ENCODE measurements at regions not wholly inside any gene's neighbourhood (a gene's known extent, or its start where the extent isn't known, plus 50 kb on each side); places are given as distances from the start of the nearest gene placed in this dataset.
"Not testable (repeated sequence)": the region's sequence is repeated elsewhere in the genome, so short reads cannot be mapped to it uniquely, and the experiment has no call there.

DNA sequence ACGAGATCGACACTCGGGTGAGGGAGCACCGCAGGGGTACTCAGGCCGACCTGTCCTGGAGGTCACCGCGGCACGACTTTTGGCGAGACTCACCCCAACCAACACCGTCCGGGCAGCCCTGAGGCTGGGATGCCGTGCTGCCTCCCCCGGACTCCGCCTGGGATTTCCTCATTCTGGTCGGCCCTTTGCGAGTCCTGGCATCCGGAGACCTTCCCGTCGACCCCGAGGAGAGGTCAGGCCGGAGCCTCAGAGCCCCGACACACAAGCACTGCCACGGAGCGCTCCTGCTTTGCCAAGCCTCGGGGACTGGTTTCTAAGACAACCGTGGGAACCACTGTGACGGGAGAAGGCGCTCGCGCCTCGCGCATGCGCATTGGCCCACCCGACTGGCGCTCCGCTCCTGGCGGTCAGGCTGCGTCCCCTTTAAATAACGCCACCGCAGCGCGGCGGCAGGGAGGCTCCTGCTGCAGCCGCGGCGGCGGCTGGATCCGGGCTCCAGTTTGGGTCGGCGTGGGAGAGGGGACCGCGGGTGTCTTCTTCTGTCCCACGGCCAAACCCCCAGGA is 166.4 kb upstream of the ZNF337 start:
- DNase-seq: peak; percentile 71

DNA sequence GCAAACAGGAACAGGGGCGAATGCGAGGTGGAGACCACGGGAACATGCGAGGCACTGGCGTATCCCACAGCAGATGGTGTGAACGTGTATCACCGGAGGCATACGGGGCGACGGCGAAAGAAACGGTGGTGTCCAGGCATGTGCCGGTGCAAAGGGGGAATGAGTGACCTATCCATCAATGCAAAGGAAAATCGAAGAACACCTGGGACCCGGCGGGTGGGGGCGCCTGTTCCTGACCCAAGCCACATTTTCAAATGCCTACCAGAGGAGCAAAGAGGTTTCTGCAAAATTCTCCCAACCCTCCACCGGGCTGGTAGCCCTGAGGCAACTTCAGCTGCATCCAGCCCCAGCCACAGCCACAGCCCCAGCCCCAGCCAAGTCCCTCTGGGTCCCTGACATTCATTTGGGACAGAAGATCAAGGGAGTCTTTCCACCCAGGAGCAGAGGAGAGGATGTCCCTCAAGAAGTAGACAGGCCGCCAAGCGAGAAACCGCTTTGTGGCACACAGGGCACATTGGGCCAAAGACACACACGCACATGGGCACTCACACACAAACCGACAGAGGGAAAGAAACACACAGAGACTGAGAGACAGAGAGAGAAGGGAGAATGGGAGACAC is 164.0 kb upstream of the ZNF337 start:
- no peak for DNase-seq

DNA sequence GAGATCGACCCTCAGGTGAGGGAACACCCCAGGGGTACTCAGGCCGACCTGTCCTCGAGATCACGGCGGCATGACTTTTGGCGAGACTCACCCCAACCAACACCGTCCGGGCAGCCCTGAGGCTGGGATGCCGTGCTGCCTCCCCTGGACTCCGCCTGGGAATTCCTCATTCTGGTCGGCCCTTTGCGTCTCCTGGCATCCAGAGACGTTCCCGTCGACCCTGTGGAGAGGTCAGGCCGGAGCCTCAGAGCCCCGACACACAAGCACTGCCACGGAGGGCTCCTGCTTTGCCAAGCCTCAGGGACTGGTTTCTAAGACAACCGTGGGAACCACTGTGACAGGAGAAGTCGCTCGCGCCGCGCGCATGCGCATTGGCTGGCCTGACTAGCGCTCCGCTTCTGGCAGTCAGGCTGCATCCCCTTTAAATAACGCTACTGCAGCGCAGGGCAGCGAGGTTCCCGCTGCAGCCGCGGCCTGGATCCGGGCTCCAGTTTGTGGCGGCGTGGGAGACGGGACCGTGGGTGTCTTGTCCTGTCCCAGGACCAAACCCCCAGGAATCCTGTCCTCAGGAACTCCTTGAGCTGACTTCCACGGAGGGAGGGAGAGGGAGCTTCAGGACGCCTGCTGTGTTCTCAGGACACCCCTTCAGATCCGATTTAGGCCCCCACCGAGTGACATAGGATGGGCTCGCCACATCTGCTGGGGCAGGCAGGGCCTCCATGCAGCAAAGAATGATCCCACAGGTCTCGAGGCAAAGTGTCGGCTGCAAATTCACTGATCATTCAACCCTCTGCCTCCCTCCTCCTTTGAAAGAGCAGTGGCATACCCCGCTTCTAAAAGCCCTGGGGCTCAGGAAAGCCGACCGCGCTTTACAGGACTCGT is 163.2 kb upstream of the ZNF337 start:
- no peak for DNase-seq

DNA sequence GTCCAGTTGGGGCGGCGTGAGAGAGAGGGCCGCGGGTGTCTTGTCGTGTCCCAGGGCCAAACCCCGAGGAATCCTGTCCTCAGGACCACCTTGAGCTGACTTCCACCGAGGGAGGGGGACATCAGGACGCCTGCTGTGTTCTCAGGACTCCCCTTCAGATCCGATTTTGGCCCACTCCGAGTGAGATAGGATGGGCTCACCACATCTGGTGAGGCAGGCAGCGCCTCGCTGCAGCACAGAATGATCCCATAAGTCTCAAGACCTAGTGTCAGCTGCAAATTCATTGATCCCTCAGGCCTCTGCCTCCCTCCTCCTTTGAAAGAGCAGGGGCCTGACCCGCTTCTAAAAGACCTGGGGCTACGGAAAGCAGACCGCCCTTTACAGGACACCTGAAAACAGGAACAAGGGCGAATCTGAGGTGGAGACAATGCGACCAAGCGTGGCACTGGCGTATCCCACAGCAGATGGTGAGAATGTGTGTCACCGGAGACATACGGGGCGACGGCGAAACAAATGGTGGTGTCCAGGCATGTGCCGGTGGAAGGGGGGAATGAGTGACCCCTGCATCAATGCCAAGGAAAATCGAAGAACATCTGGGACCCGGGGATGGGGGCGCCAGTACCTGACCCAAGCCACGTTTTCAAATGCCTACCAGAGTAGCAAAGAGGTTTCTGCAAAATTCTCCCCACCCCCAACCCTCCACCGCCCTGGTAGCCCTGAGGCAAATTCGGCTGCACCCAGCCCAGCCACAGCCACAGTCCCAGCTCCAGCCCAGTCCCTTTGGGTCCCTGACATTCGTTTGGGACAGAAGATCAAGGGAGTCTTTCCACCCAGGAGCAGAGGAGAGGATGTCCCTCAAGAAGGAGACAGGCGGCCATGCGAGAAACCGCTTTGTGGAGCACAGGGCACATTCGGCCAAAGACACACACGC is 162.1 kb upstream of the ZNF337 start:
- DNase-seq: no peak

DNA sequence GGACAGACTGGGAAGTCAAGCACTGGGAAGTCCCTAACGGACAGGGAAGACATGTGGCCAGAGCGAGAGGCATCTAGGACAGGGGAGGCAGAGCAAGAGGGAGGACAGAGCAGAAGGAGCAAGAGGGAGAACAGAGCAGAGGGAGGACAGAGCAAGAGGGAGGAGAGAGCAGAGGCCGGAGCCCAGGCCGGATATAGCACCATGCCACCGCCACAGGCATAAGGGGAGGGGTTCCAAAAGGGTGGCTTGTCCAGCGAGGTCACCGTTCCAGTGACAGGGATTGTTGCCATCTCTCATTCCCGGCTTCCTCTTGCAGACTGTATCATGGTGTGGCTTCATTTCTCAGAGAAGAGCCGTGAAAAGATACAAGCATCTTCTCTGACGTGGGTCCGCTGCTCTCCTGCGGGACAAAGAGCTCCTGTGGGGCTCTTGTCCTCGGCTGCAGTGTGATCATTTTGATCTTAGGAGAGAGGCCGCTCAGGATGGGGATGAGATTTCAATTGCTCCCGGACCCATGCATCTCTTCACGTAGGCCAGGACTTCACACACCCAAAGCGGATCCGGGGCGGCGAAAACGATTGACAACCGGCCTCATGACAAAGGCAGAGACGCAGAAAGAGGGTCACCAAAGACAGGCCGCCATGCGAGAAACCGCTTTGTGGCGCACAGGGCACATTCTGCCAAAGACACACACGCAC is 160.6 kb upstream of the ZNF337 start:
- DNase-seq: not testable (repeated sequence)

DNA sequence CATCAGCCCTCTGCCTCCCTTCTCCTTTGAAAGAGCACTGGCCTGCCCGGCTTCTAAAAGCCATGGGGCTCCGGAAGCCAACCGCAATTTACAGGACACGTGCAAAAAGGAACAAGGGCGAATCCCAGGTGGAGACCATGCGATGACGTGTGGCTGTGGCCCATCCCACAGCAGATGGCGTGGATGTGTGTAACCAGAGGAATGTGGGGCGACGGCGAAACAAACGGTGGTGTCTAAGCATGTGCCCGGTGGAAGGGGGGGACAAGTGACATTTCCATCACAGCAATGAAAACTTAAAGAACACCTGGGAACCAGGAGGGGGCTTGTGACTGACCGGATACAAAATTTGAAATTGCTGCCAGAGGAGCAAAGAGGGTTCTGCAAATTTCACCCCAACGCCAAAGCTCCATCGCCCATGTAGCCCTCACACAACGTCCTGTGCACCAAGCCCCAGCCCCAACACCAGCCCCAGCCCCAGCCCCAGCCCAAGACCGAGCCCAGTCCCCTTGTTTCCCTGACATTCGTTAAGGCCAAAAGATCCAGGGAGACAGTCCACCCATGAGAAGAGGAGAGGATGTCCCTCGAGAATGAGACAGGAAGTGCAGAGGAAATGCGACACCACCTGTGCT is 159.7 kb upstream of the ZNF337 start:
- no peak for DNase-seq

DNA sequence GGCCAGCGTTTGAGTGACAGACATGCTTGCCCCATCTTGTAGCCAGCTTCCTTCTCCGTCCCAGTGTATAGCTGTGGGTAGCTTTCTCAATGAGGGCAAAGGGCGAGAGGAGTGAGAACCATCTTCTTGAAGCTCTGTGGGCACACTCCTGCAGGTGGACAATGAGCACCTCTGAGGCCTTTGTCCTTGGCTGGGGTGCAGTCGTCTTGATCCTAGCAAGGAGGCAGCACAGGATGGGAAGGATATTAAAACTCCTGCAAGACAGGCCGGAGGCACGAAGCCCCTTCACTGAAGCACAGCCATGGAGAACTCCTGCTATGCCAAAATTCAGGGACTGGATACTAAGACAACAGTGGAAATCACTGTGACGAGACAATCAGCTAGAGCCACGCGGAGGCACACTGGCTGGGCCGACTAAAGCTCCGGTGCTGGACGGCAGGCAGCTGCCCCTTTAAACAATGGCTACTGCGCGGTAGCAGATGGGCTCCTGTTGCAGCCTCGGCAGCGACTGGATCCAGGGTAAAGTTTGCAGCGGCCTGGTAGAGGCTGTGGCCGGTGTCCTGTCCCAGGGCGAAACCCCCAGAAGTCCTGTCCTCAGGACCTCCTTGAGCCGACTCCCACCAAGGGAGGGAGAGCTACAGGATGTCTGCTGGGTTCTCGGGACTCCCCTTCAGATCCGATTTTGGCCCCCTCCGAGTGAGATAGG is 159.0 kb upstream of the ZNF337 start:
- not testable (repeated sequence) for DNase-seq

DNA sequence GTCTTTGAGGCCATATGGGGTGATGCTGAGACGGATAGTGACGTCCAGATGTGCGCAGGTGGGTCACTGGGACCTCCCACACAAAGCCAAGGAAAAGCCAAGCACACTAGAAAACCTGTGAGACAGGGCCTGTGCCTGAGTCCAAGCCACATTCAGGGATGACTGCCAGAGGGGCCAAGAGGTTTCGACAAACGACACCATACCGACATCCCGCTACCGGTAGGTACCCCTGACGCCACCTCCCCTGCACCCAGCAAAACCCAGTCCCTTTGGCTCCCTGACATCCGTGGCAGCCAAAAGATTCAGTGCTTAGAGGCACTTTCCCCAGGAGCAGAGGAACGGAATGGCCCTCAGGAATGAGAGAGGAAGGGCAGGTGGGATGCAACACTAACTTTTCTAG is 158.0 kb upstream of the ZNF337 start:
- DNase-seq: not testable (repeated sequence)

DNA sequence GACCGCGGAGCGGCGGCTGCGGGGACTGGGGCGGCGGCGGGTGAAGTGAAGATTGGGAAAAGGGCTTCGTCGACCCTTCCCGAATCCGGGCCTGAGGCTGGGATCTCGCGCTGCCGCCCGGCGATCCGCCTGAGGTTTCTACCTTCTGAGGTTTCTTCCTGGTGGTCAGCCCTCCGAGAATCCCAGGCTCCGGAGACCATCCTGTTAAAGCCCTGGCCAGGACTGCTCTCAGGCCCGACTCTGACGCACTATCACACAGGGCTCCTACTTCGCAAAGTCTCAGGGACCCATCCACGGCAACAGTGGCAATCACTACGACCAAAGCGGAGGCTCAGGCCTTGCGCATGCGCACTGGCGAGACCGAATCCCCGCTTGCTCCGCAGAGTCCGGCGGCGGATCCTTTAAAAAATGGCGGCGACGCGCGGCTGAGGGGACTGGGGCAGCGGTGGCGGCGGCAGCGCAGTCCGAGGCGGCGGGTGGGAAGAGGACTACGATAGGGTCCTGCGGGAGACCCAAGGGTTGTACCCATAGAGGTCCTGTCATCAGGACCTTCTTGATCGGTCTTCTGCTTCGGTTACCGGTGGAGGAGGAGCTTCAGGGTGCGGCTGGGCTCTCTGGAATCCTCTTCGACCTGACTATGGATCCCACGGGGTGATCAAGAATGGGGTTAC is 157.2 kb upstream of the ZNF337 start:
- DNase-seq: peak; percentile 74

DNA sequence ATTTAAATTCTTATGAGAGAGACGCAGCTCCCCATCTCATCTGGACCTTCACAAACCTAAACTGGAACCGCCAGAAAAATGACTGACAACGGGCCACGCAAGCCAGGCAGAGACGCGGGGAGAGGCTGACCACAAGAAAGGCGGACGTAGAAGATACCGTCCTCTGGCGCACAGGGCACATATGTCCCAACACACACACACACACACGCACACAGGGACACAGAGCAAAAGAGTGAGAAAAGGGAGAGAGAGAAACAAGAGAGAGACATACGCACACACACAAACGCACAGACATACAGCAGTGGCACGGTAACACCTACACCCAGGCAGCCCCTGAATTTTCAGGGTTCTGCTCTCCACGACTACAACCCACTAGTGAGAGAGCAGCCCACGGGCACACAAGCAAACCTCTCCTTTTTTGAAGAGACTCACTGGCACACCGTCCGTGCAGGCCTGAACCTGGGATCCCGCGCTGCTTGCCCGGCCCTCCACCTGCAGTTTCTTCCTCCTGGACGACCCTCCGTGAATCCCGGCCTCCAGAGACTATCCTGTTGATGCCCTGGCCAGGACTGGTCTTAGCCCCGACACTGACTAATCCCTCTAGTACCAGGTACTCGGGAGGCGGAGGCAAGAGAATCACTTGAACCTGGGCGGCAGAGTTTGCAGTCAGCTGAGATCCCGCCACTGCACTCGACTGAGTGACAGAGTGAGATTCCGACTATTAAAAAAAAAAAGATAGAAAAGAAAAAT is 156.5 kb upstream of the ZNF337 start:
- DNase-seq: not testable (repeated sequence)

DNA sequence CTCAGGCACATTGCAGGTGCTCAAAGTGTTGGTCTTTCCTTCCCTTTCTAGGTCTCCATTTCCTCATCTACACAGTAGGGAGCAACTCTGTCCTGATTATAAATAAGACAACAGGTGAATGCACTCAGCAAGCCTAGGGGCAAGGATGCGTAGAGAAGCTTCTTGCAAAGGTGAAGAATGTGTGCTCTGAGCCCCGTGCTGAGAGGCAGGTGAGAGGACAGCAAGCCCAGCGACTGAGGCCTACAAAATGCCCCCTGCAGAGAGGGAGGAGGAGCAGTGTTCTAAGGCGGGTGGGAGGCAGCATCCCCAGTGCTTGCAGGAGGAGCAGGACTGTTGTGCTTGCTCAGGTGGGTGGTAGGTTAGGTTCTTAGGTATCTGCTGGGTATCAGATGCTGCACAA is 153.5 kb upstream of the ZNF337 start:
- DNase-seq: not testable (repeated sequence)

DNA sequence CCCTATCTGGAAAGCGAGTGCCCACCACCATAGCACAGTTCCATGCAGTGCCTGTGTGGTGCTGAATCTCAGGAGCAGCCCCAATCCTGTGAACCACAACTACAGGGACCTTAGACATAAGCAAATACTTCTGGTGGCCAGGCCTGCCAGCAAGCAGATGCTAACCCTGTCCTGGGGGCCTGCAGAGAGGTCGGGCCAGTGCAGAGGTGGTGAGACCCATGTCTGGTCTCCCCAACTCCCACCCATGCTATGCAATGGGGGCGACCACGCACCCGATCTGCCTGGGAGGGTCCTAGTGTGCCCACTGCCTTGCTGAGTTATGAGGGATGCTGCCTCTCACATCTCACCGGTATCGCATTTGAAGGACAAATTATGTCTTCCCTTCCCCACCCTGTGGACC is 151.6 kb upstream of the ZNF337 start:
- DNase-seq: no peak

DNA sequence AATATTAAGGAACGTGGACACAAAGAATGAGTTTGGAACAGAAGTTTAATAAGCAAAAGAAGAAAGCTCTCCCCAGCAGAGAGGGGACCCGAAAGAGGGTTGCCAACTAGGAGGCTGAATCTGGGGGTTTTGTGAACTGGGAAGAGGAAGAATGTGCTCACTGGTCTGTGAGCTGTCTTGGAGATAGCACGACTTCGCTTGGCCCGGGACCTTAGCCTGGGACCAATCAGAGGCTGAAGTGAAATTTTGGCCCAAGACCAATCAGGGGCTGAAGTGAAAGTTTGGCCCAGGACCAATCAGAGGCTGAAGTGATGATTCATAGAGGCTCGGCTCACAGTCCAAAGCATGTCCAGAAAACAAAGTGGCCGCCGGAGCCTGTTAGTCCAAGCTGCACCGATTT is 148.0 kb upstream of the ZNF337 start:
- not testable (repeated sequence) for DNase-seq

DNA sequence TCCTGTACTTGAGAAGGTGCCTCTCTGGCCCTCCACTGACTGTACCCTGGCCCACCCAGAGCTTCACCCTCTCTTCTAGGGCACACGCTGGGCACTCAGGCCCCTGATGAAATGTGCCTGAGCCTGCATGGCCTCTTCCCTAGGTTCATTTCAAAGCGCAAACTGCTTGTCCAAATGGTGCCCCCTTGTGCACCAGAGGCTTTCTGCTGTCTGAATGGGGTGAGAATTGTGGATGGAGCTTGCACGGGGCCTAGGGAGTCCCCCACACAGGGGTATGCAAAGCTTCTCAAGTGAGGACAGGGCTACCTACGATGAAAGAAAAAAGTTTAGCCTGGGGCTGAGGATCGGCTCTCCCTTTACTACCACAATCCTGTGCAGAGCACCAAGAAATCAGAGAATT is 116.9 kb upstream of the ZNF337 start:
- DNase-seq: not testable (repeated sequence)

DNA sequence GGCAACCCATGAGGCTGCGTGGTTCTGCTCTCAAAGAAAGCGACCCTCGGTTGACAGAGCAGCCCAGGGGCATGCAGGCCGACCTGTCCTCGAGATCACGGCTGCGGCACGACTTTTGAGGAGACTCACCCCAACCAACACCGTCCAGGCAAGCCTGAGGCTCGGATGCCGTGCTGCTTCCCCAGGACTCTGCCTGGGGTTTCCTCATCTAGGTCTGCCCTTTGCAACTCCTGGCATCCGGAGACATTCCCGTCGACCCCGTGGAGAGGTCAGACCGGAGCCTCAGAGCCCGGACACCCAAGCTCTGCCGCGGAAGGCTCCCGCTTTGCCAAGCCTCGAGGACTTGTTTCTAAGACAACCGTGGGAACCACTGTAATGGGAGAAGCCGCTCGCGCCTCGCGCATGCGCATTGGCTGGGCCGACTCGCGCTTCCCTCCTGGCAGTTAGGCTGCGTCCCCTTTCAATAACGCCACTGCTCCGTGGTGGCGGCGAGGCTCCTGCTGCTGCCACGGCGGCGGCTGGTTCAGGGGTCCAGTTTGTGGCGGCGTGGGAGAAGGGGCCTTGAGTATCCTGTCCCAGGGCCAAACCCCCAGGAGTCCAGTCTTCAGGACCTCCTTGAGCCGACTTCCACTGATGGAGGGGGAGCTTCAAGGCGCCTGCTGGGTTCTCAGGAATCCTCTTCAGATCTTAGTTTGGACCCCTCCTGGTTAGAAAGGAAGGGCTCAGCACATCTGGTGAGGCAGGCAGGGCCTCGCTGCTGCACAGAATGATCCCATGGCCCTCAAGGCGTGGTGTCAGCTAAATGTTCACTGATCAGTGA is 101.7 kb upstream of the ZNF337 start:
- not testable (repeated sequence) for DNase-seq

DNA sequence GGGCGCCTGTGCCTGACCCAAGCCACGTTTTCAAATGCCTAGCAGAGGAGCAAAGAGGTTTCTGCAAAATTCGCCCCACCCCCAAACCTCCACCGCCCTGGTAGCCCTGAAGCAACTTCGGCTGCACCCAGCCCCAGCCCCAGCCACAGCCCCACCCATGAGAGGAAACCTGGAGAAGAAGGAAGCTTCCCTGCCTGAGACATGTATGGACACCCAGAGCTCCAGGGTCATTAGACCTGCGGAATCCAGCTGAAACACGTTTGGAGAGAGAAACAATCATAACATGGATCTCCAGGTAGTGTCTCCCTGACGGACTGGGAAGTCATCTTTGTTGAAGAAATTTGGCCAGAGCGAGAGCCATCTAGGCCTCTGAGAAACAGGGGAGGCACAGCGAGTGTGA is 100.4 kb upstream of the ZNF337 start:
- not testable (repeated sequence) for DNase-seq

DNA sequence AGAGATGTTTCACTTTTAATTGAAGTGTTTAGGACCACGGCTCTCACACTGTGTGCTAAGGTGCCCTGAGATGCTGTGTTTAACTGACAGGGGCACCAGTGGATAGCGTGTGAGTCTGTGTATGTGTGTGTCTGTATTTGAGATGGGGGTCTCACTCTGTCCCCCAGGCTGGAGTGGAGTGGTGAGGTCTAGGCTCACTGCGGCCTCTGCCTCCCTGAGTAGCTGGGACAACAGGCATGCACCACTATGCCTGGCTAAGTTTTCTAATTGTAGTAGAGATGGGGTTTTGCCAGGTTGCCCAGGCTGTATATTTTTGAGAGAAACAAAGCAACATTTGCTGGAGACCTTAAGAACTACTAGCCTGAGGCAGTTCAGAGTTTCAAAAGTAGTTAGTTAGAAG is 80.6 kb upstream of the ZNF337 start:
- not testable (repeated sequence) for DNase-seq

DNA sequence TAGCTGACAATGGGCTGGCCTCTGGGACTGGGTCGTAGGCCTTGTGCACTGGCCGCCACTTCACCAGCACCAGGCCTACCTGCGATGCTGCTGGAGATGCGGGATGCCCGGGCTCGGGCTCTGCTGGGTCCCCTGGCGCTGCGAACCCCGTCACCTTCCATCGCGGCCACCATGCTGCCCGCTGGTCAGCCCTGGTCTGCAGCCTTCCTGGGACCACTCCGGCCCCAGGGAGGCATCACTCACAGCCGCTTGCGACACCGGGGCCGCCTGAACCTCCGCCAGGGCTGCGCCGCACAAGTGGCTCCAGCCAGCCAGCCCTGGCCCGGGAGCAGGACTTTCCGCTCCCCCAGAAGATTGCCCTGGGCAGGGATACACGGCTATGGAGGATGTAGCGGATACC is 78.1 kb upstream of the ZNF337 start:
- not testable (repeated sequence) for DNase-seq

DNA sequence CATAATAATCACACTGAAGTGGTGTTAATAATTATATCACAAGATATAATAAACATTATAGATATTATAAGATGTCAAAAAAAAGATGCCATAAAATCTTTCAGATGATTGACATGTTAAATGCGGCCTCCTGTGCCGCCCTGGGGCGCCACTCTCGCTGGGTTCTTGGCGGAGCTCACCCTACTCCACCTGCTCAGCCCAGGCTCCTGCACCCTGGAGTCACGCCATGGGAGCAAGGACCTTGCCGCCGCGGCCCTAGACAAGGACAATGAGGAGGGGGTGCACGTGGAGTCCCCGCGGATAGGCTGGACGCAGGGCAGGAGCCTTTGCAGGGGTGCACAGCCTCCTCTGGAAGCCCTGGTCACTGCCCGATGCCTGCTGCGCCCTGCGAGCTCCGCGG is 77.5 kb upstream of the ZNF337 start:
- not testable (repeated sequence) for DNase-seq
